SU-DHL-6 (cell line): ENCODE measurements at regions not wholly inside any gene's neighbourhood (a gene's known extent, or its start where the extent isn't known, plus 50 kb on each side); places are given as distances from the start of the nearest gene placed in this dataset.

ENCODE experiments used
- H2AFZ ChIP-seq: fragments of 200-600 bp; sonication (generic); 2 replicates; pipeline ENCODE4 v1.6.1; 2014; ENCODE audit warnings: low read depth, mild to moderate bottlenecking, moderate library complexity, mixed read lengths, antibody characterized with exemption, low read length; ENCODE audit not compliant: severe bottlenecking
- H3F3A ChIP-seq: fragments of 200-600 bp; shearing (Covaris generic); 2 replicates; pipeline ENCODE4 v1.6.0; 2016; ENCODE audit warnings: antibody characterized with exemption, mild to moderate bottlenecking; ENCODE audit not compliant: insufficient read depth
- H3K27ac ChIP-seq: fragments of 200-600 bp; sonication (generic); 2 replicates; pipeline ENCODE4 v1.5.1; 2016; ENCODE audit warnings: low read depth, mild to moderate bottlenecking, low read length, moderate library complexity, mixed read lengths
- H3K27me3 ChIP-seq: fragments of 200-600 bp; sonication (generic), shearing (Covaris generic); 2 replicates; pipeline ENCODE4 v1.6.0; 2014; ENCODE audit warnings: mild to moderate bottlenecking, low read length
- H3K36me3 ChIP-seq: fragments of 200-600 bp; sonication (generic); 2 replicates; pipeline ENCODE4 v1.6.1; 2014; ENCODE audit warnings: mild to moderate bottlenecking, low read length, mixed read lengths
- H3K4me2 ChIP-seq: fragments of 300-600, 200-600 bp; shearing (Covaris generic), sonication (generic); 2 replicates; pipeline ENCODE4 v1.6.0; 2014; ENCODE audit warnings: low read length, low read depth, mild to moderate bottlenecking; ENCODE audit not compliant: poor library complexity, severe bottlenecking
- H3K4me3 ChIP-seq: fragments of 200-600 bp; sonication (generic); 2 replicates; pipeline ENCODE4 v1.5.1; 2014; ENCODE audit warnings: antibody characterized with exemption, low read length, mild to moderate bottlenecking, mixed read lengths; ENCODE audit not compliant: insufficient read depth, poor library complexity, severe bottlenecking
- H3K79me2 ChIP-seq: fragments of 200-600 bp; sonication (generic); 2 replicates; pipeline ENCODE4 v1.6.1; 2014; ENCODE audit warnings: mild to moderate bottlenecking, low read length, moderate library complexity; ENCODE audit not compliant: insufficient read depth
- H3K9ac ChIP-seq: fragments of 200-600 bp; sonication (generic); 2 replicates; pipeline ENCODE4 v1.7.0; 2014; ENCODE audit warnings: mild to moderate bottlenecking, low read length
- H3K9me2 ChIP-seq: fragments of 200-600 bp; sonication (generic); replicated peaks from 2 replicates; pipeline ENCODE4 v1.6.1; 2014; ENCODE audit warnings: low read length; ENCODE audit not compliant: insufficient read depth
- H3K9me3 ChIP-seq: fragments of 200-600 bp; sonication (generic); 2 replicates; pipeline ENCODE4 v1.6.1; 2014; ENCODE audit warnings: low read length, mixed read lengths; ENCODE audit not compliant: insufficient read depth
- H4K20me1 ChIP-seq: fragments of 200-600 bp; sonication (generic); 2 replicates; pipeline ENCODE4 v1.6.1; 2014; ENCODE audit warnings: low read depth, mild to moderate bottlenecking, antibody characterized with exemption, low read length, moderate library complexity, mixed read lengths
- CTCF ChIP-seq: fragments of 200-600 bp; sonication (generic); IDR thresholded peaks from one replicate; pipeline ENCODE4 v1.5.1; 2017; ENCODE audit warnings: antibody characterized with exemption, mild to moderate bottlenecking, low read length, moderate library complexity; ENCODE audit not compliant: insufficient read depth, poor library complexity, severe bottlenecking
- EZH2phosphoT487 ChIP-seq: fragments of 200-600 bp; sonication (generic), shearing (Covaris generic); conservative IDR thresholded peaks from 2 replicates; pipeline ENCODE4 v1.6.1; 2018; ENCODE audit warnings: mild to moderate bottlenecking, antibody characterized with exemption, low read length, moderate library complexity, mixed read lengths

DNA sequence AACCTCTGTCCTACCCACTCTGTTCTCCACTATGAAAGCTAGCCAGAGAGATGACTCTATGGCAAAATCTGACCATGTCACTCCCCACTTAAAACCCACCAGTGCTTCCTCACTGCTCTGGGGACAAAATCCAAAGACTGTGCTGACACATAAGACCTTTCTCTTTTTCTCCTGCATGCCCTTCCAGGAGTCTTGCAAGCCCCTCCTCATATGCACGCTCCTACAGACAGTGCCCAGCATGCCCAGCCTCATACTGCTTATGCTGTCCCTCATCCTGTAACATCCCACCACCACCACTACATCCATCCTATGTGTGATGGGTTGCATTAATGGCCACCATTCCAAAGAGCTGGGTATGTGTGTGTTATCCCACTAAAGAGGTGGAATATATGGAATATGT lies 118.3 kb downstream of the BUD13 start:
- Histone ChIP-seq H3F3A (no peaks in the 10 kb centered on the region), H3K9ac (no peak overlapping the region), H3K36me3 (no peaks in the 10 kb centered on the region), H3K4me3 (no peak overlapping the region), H3K27ac (no peak overlapping the region), H3K79me2 (no peaks in the 10 kb centered on the region), H3K27me3 (no peaks in the 10 kb centered on the region), H3K9me3 (peaks cover 7% of the 10 kb centered on the region; the same call in 1 of the 2 replicates), H2AFZ (no peak overlapping the region), H3K9me2 (no peaks in the 10 kb centered on the region), H3K4me2 (no peak overlapping the region), H4K20me1 (no peaks in the 10 kb centered on the region)
- TF ChIP-seq EZH2phosphoT487 = no peak
- TF ChIP-seq CTCF = no peak

- TF ChIP-seq EZH2phosphoT487 (no peak), CTCF (no peak)
- Histone ChIP-seq H3K79me2 (no peaks in the 10 kb centered on the region), H3K27ac (no peak overlapping the region), H3K4me3 (no peak overlapping the region), H3K36me3 (no peaks in the 10 kb centered on the region), H3K4me2 (no peak overlapping the region), H4K20me1 (no peaks in the 10 kb centered on the region), H3K27me3 (no peaks in the 10 kb centered on the region), H3K9me2 (no peaks in the 10 kb centered on the region), H2AFZ (no peak overlapping the region), H3K9me3 (peaks cover 7% of the 10 kb centered on the region; the same call in 1 of the 2 replicates), H3F3A (no peaks in the 10 kb centered on the region), H3K9ac (no peak overlapping the region)
Measured at GRCh38 chr11:116653206-116653605, 119.6 kb downstream of the BUD13 start.

- Histone ChIP-seq H3K9me3 (peaks cover 7% of the 10 kb centered on the region; the same call in 1 of the 2 replicates), H4K20me1 (no peaks in the 10 kb centered on the region), H3K36me3 (no peaks in the 10 kb centered on the region), H3K27me3 (no peaks in the 10 kb centered on the region), H3K27ac (no peak overlapping the region), H3K79me2 (no peaks in the 10 kb centered on the region), H3K9ac (no peak overlapping the region), H2AFZ (no peak overlapping the region), H3K4me2 (no peak overlapping the region), H3K9me2 (no peaks in the 10 kb centered on the region), H3K4me3 (no peak overlapping the region), H3F3A (no peaks in the 10 kb centered on the region)
- no peak for TF ChIP-seq EZH2phosphoT487
- no peak for TF ChIP-seq CTCF
Measured at GRCh38 chr11:116651737-116652237, 121.0 kb downstream of the BUD13 start.
